ENCODE measurements at regions not wholly inside any gene's neighbourhood (a gene's known extent, or its start where the extent isn't known, plus 50 kb on each side); places are given as distances from the start of the nearest gene placed in this dataset.

- H2AFZ ChIP-seq (ENCODE audit: low read depth, low read length) = no peak overlapping the region
- intact Hi-C loops (cut with micrococcal nuclease) (loop anchor here (10.0 kb wide), 1 partner anchor 60 kb away; no protein-coding TSS in a partner anchor), dilution Hi-C loops (cut with MboI; ENCODE audit: extremely low pct_ligation_motif_present, low sequenced_read_pairs) (no loop called here)
- H4K20me1 ChIP-seq (replicated peaks; ENCODE audit: control insufficient read depth, extremely low read depth, insufficient read depth, low read length) = no peaks in the 10 kb centered on the region
- no peak overlapping the region for H3K27ac ChIP-seq (ENCODE audit: insufficient read depth, low read depth, low read length)
- FAIRE-seq (no peak), DNase-seq (ENCODE audit: low read depth, low spot score) (no peak)
- CTCF ChIA-PET = no interaction called here
- TF ChIP-seq MYC (IDR thresholded peaks at IDR 0.05; ENCODE audit: low read depth, low read length) = no peak
- no peak for TF ChIP-seq GATA2 (IDR thresholded peaks at IDR 0.05; ENCODE audit: insufficient read depth, insufficient read length, low read depth, low read length)
- TF ChIP-seq POLR2AphosphoS5 (IDR thresholded peaks at IDR 0.05; ENCODE audit: insufficient read depth, low read depth, low read length) = no peak
- TF ChIP-seq EZH2 (IDR thresholded peaks at IDR 0.05; ENCODE audit: borderline replicate concordance, low read depth, low read length, severe bottlenecking) = no peak
- TF ChIP-seq, protein P1, sequence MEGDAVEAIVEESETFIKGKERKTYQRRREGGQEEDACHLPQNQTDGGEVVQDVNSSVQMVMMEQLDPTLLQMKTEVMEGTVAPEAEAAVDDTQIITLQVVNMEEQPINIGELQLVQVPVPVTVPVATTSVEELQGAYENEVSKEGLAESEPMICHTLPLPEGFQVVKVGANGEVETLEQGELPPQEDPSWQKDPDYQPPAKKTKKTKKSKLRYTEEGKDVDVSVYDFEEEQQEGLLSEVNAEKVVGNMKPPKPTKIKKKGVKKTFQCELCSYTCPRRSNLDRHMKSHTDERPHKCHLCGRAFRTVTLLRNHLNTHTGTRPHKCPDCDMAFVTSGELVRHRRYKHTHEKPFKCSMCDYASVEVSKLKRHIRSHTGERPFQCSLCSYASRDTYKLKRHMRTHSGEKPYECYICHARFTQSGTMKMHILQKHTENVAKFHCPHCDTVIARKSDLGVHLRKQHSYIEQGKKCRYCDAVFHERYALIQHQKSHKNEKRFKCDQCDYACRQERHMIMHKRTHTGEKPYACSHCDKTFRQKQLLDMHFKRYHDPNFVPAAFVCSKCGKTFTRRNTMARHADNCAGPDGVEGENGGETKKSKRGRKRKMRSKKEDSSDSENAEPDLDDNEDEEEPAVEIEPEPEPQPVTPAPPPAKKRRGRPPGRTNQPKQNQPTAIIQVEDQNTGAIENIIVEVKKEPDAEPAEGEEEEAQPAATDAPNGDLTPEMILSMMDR (IDR thresholded peaks at IDR 0.05; ENCODE audit: extremely low read depth in 1 of 2, insufficient read depth in 1 of 2, low read depth in 1 of 2, low read length in 2 of 2) = no peak
- TF ChIP-seq MAX (IDR thresholded peaks at IDR 0.05; ENCODE audit: insufficient read depth, insufficient read length) = no peak
- no peak for TF ChIP-seq FOS (IDR thresholded peaks at IDR 0.05; ENCODE audit: borderline replicate concordance, insufficient read depth, low read length)
- TF ChIP-seq POLR2A (IDR thresholded peaks at IDR 0.05; ENCODE audit: low read depth, low read length) = no peak
- no peak for TF ChIP-seq JUN (IDR thresholded peaks at IDR 0.05; ENCODE audit: borderline replicate concordance, insufficient read depth, insufficient read length, low read depth)
- no peaks in the 10 kb centered on the region for H3K79me2 ChIP-seq (ENCODE audit: control insufficient read depth, insufficient read depth, low read length)
- H3K4me3 ChIP-seq (replicated peaks in 1 of 3; ENCODE audit: insufficient read depth in 1 of 3, low read depth in 1 of 3, low read length in 3 of 3) = no peak overlapping the region
- H3K9me3 ChIP-seq (replicated peaks; ENCODE audit: control insufficient read depth, insufficient read depth, low read length) = no peaks in the 10 kb centered on the region
- no peaks in the 10 kb centered on the region for H3K4me1 ChIP-seq (ENCODE audit: control insufficient read depth, extremely low read depth, insufficient read depth, low read length)
- H3K36me3 ChIP-seq (ENCODE audit: control insufficient read depth in 2 of 2, extremely low read depth in 1 of 2, insufficient read depth in 2 of 2, low read length in 2 of 2) = no peaks in the 10 kb centered on the region
- POLR2A ChIA-PET = no interaction called here
- H3K9me1 ChIP-seq (replicated peaks; ENCODE audit: control insufficient read depth, extremely low read depth, insufficient read depth, low read length) = no peaks in the 10 kb centered on the region
- H3K4me2 ChIP-seq (ENCODE audit: insufficient read depth, low read length) = no peak overlapping the region
- H3K9ac ChIP-seq (replicated peaks; ENCODE audit: extremely low read depth, insufficient read depth, low read length) = no peak overlapping the region
- BruUV-seq (replicated peaks) = no TSS peak
- H3K27me3 ChIP-seq (ENCODE audit: control insufficient read depth in 2 of 2, insufficient read depth in 2 of 2, low read length in 2 of 2) = peaks cover 0 to 3% of the 10 kb centered on the region in 2 experiments
These were observed 138.5 kb upstream of the SYT13 start for GRCh38 chr11:45424411-45425180.

Measured in endothelial cell of umbilical vein (primary cell).